Ovary (tissue), 7 donors: ENCODE measurements at regions not wholly inside any gene's neighbourhood (a gene's known extent, or its start where the extent isn't known, plus 50 kb on each side); places are given as distances from the start of the nearest gene placed in this dataset.

ENCODE experiments used
- DNase-seq, 5 donors: peaks; one replicate each; pipeline ENCODE4 v3.0.0-alpha.2; 2019 to 2020
- H3K27ac ChIP-seq, 2 donors: fragments of 200-600 bp; one replicate each; pipeline versions ENCODE4 v1.5.1 to v1.8.0; 2019 to 2022
- H3K27me3 ChIP-seq: fragments of 200-600 bp; one replicate; pipeline ENCODE4 v1.8.0; 2022
- H3K36me3 ChIP-seq: fragments of 200-600 bp; sonication (generic); one replicate; pipeline ENCODE4 v1.5.1; 2019
- H3K4me1 ChIP-seq: one replicate; pipeline ENCODE4 v1.8.1; 2013; ENCODE audit warnings: mild to moderate bottlenecking, moderate library complexity; ENCODE audit not compliant: insufficient read depth
- H3K4me3 ChIP-seq: fragments of 200-600 bp; sonication (generic); one replicate; pipeline ENCODE4 v1.5.1; 2017
- H3K9me3 ChIP-seq, 2 donors: fragments of 200-600 bp in 1 of 2; sonication (generic) in 1 of 2; one replicate each; pipeline versions ENCODE4 v1.5.1 to v1.8.1; 2013 to 2019; ENCODE audit warnings: mild to moderate bottlenecking in 1 of 2, moderate library complexity in 1 of 2
- CTCF ChIP-seq, 3 donors: fragments of 450-650 bp in 2 of 3; fragments of 200-600 bp in 1 of 3; IDR thresholded peaks; one replicate each; pipeline versions ENCODE4 v1.5.1 to v1.8.0; 2016 to 2022; ENCODE audit warnings: antibody characterized with exemption in 3 of 3, mild to moderate bottlenecking in 1 of 3
- EP300 ChIP-seq: sonication (generic); formaldehyde crosslinking; IDR thresholded peaks from one replicate; pipeline ENCODE4 v1.6.1; 2017; ENCODE audit warnings: antibody characterized with exemption
- POLR2A ChIP-seq: fragments of 450-650 bp; IDR thresholded peaks from one replicate; pipeline ENCODE4 v1.6.1; 2017; ENCODE audit warnings: antibody characterized with exemption, mild to moderate bottlenecking, moderate library complexity
- WGBS, 3 donors: extraction: QIAGEN DNeasy Blood & Tissue Kit in 1 of 3; methylation state at CpG; one replicate each; pipeline versions ENCODE4 v1.1.5 to v1.1.7; 2013 to 2017; 5-methylcytosine and 5-hydroxymethylcytosine counted together
- intact Hi-C, 4 donors: fragments of 100-400 bp; cut with DNase I; formaldehyde crosslinking; loops; one replicate each; pipeline versions ENCODE4 v1.11.0 to v1.15.1; 2022 to 2023
- donor health status: DM: no; HTN: no; CAD: no; lungs with moderate emphysema.
- donor health status: DM: no; HTN: no; CAD: no.
- donor health status: Bipolar disorder and iron deficiency.
- donor health status: DM: no; HTN: no; CAD: no.
- donor health status: DM: yes; HTN: yes; CAD: no.

GRCh38 chr11:19587979-19588378 is 124.7 kb upstream of the NAV2 start:
- no peaks in the 10 kb centered on the region for H3K27me3 ChIP-seq
- DNase-seq: no peak
- no peaks in the 10 kb centered on the region for H3K9me3 ChIP-seq
- no peaks in the 10 kb centered on the region for H3K4me1 ChIP-seq
- TF ChIP-seq EP300: no peak
- no peak for TF ChIP-seq CTCF (IDR thresholded peaks at IDR 0.05)
- TF ChIP-seq POLR2A: no peak
- no peak overlapping the region for H3K27ac ChIP-seq
- H3K4me3 ChIP-seq: no peak overlapping the region
- intact Hi-C loops: no loop called here
- 93 to 100% (median 98%) methylated on average over 1 of the region's 1 CpG for WGBS, 3 donors
- H3K36me3 ChIP-seq: no peaks in the 10 kb centered on the region

- TF ChIP-seq POLR2A (no peak), CTCF (IDR thresholded peaks at IDR 0.05) (no peak), EP300 (no peak)
- H3K36me3 ChIP-seq: no peaks in the 10 kb centered on the region
- no peak overlapping the region for H3K27ac ChIP-seq
These were observed 132.0 kb upstream of the NAV2 start for GRCh38 chr11:19580646-19581045.

DNA sequence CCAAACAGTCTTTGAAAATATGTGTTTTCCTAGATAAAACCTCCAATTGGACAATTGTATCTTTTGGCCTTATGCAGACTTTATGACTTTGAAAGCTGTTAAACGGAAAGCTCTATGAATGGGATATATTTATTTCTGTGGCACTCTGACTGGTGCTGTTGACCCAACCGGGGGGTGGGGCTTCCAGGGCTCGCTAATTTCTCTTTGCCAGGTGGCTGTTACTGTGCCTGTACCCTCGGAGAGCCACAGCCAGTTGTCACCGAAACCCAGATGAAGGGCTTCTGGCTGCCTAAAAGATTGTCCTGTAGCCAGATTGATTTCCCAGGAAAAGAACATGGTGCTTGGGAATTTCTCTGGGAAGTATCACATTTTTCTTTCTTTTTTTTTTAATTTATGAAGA is 132.7 kb upstream of the NAV2 start:
- Histone ChIP-seq H3K36me3 (no peaks in the 10 kb centered on the region), H3K27ac (no peak overlapping the region), H3K9me3 (no peaks in the 10 kb centered on the region), H3K4me3 (no peak overlapping the region), H3K4me1 (peaks cover 11% of the 10 kb centered on the region), H3K27me3 (no peaks in the 10 kb centered on the region)
- WGBS, 3 donors: 92 to 95% (median 95%) methylated on average over 5 of the region's 5 CpGs
- no peak for DNase-seq
- no peak for TF ChIP-seq EP300
- no peak for TF ChIP-seq CTCF (IDR thresholded peaks at IDR 0.05)
- TF ChIP-seq POLR2A: no peak
- intact Hi-C loops: no loop called here

More at GRCh38 chr11:19580646-19581045, 132.0 kb upstream of the NAV2 start:
- 97 to 100% (median 97%) methylated on average over 1 of the region's 1 CpG for WGBS, 3 donors
- H3K9me3 ChIP-seq: no peaks in the 10 kb centered on the region
- no peaks in the 10 kb centered on the region for H3K27me3 ChIP-seq
- intact Hi-C loops: no loop called here
- peaks cover 11% of the 10 kb centered on the region for H3K4me1 ChIP-seq
- DNase-seq: no peak
- no peak overlapping the region for H3K4me3 ChIP-seq

- H3K4me1 ChIP-seq: peaks cover 11% of the 10 kb centered on the region
- intact Hi-C loops: no loop called here
- no peak overlapping the region for H3K4me3 ChIP-seq
- WGBS, 3 donors: 83 to 84% (median 83%) methylated on average over 2 of the region's 2 CpGs
- H3K9me3 ChIP-seq: no peaks in the 10 kb centered on the region
- H3K36me3 ChIP-seq: no peaks in the 10 kb centered on the region
- no peak for TF ChIP-seq POLR2A
- TF ChIP-seq CTCF (IDR thresholded peaks at IDR 0.05): no peak
- no peak for TF ChIP-seq EP300
- no peak overlapping the region for H3K27ac ChIP-seq
- no peaks in the 10 kb centered on the region for H3K27me3 ChIP-seq
- no peak for DNase-seq
These were observed 133.8 kb upstream of the NAV2 start for GRCh38 chr11:19578871-19579270.
